ENCODE measurements at regions not wholly inside any gene's neighbourhood (a gene's known extent, or its start where the extent isn't known, plus 50 kb on each side); places are given as distances from the start of the nearest gene placed in this dataset.

DNA sequence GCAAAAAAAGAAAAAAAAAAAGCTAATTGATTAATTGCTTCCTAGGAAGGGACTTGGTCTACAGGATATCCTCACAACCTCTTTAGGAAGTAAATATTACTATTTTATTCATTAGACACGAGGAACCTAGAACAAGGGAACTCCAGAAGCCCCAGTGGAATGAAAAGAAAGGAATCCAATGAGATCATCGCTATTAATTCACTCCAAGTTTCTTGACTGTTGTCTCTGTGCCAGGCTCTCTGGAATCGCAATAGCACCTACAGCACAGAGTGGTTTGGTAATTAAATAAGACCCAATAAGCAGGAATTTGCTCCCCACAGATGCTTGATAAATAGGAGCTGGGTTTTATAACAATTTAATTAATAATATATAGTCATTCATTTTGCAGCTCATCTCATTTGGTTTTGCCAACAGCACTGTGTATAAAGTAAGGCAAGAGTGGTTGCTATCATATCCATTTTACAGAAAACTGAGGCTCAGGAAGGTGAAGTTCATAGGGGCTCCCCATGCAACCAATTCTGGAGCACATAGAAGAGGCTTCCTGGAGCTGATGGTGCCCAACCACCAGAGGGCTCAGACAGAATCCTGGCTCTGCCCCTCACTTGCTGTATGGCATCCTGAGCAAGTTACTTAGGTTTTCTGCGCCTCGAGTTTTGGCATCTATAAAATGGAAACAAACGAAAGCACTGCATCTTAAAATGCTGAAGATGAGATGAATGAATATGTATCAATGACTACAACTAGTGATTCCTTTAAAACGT lies 420.2 kb downstream of the MED13L start:
- Mint-ChIP-seq H3K27ac (no peak overlapping the region), H3K36me3 (ENCODE audit: low read depth) (no peaks in the 10 kb centered on the region), H3K4me3 (no peak overlapping the region), H3K9me3 (no peaks in the 10 kb centered on the region), H3K27me3 (ENCODE audit: low read depth, poor library complexity) (peaks cover 13% of the 10 kb centered on the region), H3K4me1 (peaks cover 28% of the 10 kb centered on the region)
- TF ChIP-seq, protein P1, sequence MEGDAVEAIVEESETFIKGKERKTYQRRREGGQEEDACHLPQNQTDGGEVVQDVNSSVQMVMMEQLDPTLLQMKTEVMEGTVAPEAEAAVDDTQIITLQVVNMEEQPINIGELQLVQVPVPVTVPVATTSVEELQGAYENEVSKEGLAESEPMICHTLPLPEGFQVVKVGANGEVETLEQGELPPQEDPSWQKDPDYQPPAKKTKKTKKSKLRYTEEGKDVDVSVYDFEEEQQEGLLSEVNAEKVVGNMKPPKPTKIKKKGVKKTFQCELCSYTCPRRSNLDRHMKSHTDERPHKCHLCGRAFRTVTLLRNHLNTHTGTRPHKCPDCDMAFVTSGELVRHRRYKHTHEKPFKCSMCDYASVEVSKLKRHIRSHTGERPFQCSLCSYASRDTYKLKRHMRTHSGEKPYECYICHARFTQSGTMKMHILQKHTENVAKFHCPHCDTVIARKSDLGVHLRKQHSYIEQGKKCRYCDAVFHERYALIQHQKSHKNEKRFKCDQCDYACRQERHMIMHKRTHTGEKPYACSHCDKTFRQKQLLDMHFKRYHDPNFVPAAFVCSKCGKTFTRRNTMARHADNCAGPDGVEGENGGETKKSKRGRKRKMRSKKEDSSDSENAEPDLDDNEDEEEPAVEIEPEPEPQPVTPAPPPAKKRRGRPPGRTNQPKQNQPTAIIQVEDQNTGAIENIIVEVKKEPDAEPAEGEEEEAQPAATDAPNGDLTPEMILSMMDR (IDR thresholded peaks at IDR 0.05), result no peak
- no peak for DNase-seq

DNA sequence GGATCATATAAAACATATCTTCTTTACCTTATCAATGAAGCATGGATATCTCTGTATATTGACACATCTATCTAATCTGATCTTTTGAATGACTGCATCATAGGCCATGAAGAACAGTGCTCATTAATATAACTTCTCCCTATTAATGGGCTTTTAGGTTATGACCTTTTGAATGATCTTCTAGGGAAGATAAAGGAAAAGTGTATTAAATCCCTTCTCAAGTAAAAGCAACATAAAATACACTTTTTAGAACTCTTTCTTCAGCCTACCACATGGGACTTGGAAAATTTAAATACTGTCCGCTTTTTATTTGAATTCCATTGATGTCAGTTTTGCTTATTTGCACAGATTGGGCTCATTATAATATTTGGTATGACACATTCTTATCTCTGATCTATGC lies 425.4 kb downstream of the MED13L start:
- TF ChIP-seq, protein P1 (IDR thresholded peaks at IDR 0.05), result no peak
- no peaks in the 10 kb centered on the region for H3K36me3 Mint-ChIP-seq (ENCODE audit: low read depth)

DNA sequence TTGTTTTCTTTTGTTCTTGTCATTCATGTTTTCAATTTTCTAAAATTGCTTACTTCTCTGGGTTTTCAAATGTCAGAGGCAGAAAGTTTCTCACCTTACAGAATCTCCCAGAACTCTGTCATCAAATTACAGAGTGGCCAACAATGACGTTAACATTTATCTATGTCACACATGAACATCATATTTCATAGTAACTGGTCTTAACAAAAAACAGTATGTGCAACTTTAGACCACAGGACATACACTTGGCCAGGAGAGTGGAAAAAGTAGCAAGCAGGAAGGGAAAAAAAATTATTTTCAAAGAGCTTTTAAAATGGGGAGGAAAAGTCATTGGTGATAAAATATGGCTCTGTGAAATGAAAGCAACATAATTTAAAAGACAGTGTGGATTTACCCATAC lies 426.5 kb downstream of the MED13L start:
- peaks cover 27% of the 10 kb centered on the region for H3K9me3 Mint-ChIP-seq
- H3K4me1 Mint-ChIP-seq, result peaks cover 6% of the 10 kb centered on the region
- no peaks in the 10 kb centered on the region for H3K36me3 Mint-ChIP-seq (ENCODE audit: low read depth)
- no peak for DNase-seq
- peaks cover 16% of the 10 kb centered on the region for H3K27me3 Mint-ChIP-seq (ENCODE audit: low read depth, poor library complexity)
- H3K27ac Mint-ChIP-seq, result no peak overlapping the region
- no peak overlapping the region for H3K4me3 Mint-ChIP-seq
- TF ChIP-seq, protein P1 (IDR thresholded peaks at IDR 0.05), result no peak

More for the DNA sequence above, 425.4 kb downstream of the MED13L start:
- peaks cover 27% of the 10 kb centered on the region for H3K9me3 Mint-ChIP-seq
- H3K4me3 Mint-ChIP-seq, result no peak overlapping the region
- no peaks in the 10 kb centered on the region for H3K4me1 Mint-ChIP-seq
- H3K27ac Mint-ChIP-seq, result no peak overlapping the region
- H3K27me3 Mint-ChIP-seq (ENCODE audit: low read depth, poor library complexity), result peaks cover 16% of the 10 kb centered on the region
- DNase-seq, result no peak

DNA sequence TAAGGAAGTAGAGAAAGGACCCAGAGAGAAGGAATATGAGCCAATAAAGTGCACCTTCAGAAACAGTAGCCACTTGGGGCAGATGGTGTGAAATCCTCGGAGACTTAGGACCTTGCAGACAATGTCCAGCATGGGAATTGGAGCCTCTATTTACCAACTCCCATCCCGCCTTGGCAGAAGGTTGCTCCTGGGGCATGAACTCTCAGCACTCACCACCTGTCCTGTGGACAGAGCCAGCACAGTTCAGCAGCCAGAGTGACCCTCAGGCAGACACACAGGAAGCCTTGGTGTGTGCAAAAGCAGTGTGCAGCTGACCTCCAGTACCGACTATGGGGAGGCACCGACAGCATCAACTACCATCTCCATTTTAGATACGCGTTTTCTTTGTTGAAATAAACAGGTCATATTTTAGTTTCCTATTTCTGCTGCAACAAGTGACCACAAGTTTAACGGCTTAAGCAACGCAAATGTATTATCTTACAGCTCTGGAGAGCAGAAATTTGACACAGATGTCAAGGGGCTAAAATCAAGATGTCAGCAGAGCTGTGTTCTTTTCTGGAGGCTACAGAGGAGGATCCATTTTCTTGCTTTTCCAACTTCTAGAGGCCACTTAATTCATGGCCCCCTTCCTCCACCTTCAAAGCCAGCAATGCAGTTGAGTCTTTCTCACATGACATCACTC lies 428.1 kb downstream of the MED13L start:
- peaks cover 16% of the 10 kb centered on the region for H3K27me3 Mint-ChIP-seq (ENCODE audit: low read depth, poor library complexity)
- DNase-seq, result no peak
- H3K36me3 Mint-ChIP-seq (ENCODE audit: low read depth), result no peaks in the 10 kb centered on the region
- no peak overlapping the region for H3K4me3 Mint-ChIP-seq
- TF ChIP-seq, protein P1 (IDR thresholded peaks at IDR 0.05), result no peak
- peaks cover 8% of the 10 kb centered on the region for H3K4me1 Mint-ChIP-seq
- H3K9me3 Mint-ChIP-seq, result peaks cover 32% of the 10 kb centered on the region
- H3K27ac Mint-ChIP-seq, result no peak overlapping the region

DNA sequence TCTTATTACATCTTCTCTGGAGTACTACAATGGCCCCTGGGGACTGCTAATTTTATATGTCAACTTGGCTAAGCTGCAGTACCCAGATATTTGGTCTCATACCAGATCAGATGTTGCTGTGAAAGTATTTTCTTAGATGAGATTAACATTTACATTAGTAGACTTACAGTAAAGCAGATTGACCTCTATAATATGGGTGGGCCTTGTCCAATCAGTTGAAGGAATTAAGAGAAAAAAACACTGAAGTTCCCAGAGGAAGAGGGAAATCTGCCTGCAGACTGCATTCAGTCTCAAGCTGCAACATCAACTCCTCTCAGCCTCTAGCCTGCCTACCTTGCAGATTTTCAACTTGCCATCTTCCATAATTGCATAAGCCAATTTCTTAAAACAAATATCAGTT lies 430.1 kb downstream of the MED13L start:
- no peak for DNase-seq
- H3K27ac Mint-ChIP-seq, result no peak overlapping the region
- H3K9me3 Mint-ChIP-seq, result peaks cover 32% of the 10 kb centered on the region
- peaks cover 13% of the 10 kb centered on the region for H3K4me1 Mint-ChIP-seq
- TF ChIP-seq, protein P1 (IDR thresholded peaks at IDR 0.05), result no peak
- no peaks in the 10 kb centered on the region for H3K36me3 Mint-ChIP-seq (ENCODE audit: low read depth)
- no peak overlapping the region for H3K4me3 Mint-ChIP-seq
- H3K27me3 Mint-ChIP-seq (ENCODE audit: low read depth, poor library complexity), result peaks cover 9% of the 10 kb centered on the region

Data from nephron progenitor cell (in vitro differentiated cells).